Suprapubic skin (tissue), 4 donors: ENCODE measurements at regions not wholly inside any gene's neighbourhood (a gene's known extent, or its start where the extent isn't known, plus 50 kb on each side); places are given as distances from the start of the nearest gene placed in this dataset.

ENCODE experiments used
- DNase-seq, 2 donors: peaks; one replicate each; pipeline ENCODE4 v3.0.0-alpha.2; 2019; ENCODE audit warnings: low spot score in 2 of 2
- H3K27ac ChIP-seq: fragments of 200-600 bp; sonication (generic); one replicate; pipeline ENCODE4 v1.5.1; 2019
- H3K27me3 ChIP-seq: fragments of 200-600 bp; sonication (generic); one replicate; pipeline ENCODE4 v1.5.1; 2019
- H3K36me3 ChIP-seq: fragments of 200-600 bp; sonication (generic); one replicate; pipeline ENCODE4 v1.5.1; 2019
- H3K4me1 ChIP-seq: fragments of 200-600 bp; sonication (generic); one replicate; pipeline ENCODE4 v1.5.1; 2019
- H3K4me3 ChIP-seq: fragments of 200-600 bp; sonication (generic); one replicate; pipeline ENCODE4 v1.5.1; 2019; ENCODE audit warnings: mild to moderate bottlenecking
- H3K9me3 ChIP-seq: fragments of 200-600 bp; sonication (generic); one replicate; pipeline ENCODE4 v1.5.1; 2019
- EP300 ChIP-seq: sonication (generic); formaldehyde crosslinking; IDR thresholded peaks from one replicate; pipeline ENCODE4 v1.6.1; 2017; ENCODE audit warnings: antibody characterized with exemption
- POLR2A ChIP-seq, 2 donors: fragments of 450-650 bp; IDR thresholded peaks; one replicate each; pipeline ENCODE4 v1.6.1; 2017; ENCODE audit warnings: antibody characterized with exemption in 2 of 2, mild to moderate bottlenecking in 2 of 2, moderate library complexity in 2 of 2
- POLR2AphosphoS5 ChIP-seq, 3 donors: sonication (generic); formaldehyde crosslinking; IDR thresholded peaks; one replicate each; pipeline ENCODE4 v1.6.1; 2017; ENCODE audit warnings: antibody characterized with exemption in 3 of 3
- WGBS: methylation state at CpG from one replicate; pipeline ENCODE4 v1.1.5; 2018; 5-methylcytosine and 5-hydroxymethylcytosine counted together
- TF ChIP-seq, protein P1 (sequence below), 2 donors: fragments of 200-600 bp in 1 of 2; fragments of 450-650 bp in 1 of 2; sonication (generic) in 1 of 2; IDR thresholded peaks; one replicate each; pipeline ENCODE4 v1.5.1; 2016 to 2019; ENCODE audit warnings: antibody characterized with exemption in 2 of 2, mild to moderate bottlenecking in 1 of 2, moderate library complexity in 1 of 2

DNA sequence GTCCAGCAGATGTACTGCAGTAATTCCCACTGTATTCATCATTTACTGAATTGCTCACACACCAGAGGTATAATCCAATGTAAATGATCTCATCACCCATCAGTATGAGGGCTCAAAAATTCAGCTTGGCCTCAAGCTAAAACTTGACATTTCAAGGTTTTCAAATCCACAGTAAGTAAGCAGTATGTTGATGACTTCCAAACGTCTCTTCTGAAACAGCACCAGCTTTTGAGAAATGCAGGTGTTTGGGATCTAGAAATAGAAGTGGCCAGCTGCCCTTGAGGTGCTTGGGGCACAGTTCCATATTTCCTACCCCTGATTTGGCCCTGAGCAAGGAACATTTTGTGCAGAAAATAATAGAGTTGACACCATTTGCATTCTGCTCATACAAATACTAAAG is 388.0 kb upstream of the TUSC1 start:
- Histone ChIP-seq H3K4me3 (no peak overlapping the region), H3K9me3 (no peaks in the 10 kb centered on the region), H3K27me3 (no peaks in the 10 kb centered on the region), H3K27ac (no peak overlapping the region), H3K4me1 (no peaks in the 10 kb centered on the region), H3K36me3 (no peaks in the 10 kb centered on the region)
- TF ChIP-seq EP300 = no peak
- no peak for DNase-seq
- WGBS = 29% methylated on average over 1 of the region's 1 CpG

DNA sequence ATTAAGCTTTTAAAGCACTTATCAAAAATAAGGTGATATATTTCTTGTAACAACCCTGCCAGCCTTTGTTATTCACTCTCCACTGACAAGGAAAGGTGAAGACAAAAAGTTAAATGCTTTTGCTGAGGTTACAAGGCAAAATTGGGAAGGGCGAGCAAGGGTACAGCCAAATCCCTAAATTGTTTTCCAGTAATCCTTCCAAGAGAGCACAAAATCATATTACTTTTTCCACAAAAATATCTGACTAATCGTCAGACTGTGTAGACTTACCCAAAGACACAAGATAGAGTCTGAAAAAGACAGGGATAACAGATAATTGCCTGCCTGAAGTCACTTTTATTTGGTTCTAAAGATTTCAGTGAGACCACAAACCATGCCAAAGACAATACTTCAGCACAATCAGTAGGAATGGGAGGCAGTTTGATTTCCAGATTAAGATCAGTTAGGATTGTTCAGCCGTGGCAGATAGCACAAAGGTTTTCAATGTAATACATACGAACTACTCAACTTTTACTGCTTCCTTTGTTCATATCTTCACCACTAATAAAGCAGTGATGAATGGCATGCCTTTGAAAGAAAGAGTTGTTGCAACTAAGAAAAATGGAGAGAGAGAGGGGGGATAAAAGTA is 383.8 kb upstream of the TUSC1 start:
- Histone ChIP-seq H3K9me3 (no peaks in the 10 kb centered on the region), H3K27me3 (no peaks in the 10 kb centered on the region), H3K36me3 (no peaks in the 10 kb centered on the region), H3K27ac (no peak overlapping the region), H3K4me1 (no peaks in the 10 kb centered on the region), H3K4me3 (no peak overlapping the region)
- WGBS = 51% methylated on average over 4 of the region's 4 CpGs
- TF ChIP-seq POLR2A (IDR thresholded peaks at IDR 0.05) (no peak), EP300 (no peak), POLR2AphosphoS5 (IDR thresholded peaks at IDR 0.05) (no peak)
- TF ChIP-seq, protein P1, sequence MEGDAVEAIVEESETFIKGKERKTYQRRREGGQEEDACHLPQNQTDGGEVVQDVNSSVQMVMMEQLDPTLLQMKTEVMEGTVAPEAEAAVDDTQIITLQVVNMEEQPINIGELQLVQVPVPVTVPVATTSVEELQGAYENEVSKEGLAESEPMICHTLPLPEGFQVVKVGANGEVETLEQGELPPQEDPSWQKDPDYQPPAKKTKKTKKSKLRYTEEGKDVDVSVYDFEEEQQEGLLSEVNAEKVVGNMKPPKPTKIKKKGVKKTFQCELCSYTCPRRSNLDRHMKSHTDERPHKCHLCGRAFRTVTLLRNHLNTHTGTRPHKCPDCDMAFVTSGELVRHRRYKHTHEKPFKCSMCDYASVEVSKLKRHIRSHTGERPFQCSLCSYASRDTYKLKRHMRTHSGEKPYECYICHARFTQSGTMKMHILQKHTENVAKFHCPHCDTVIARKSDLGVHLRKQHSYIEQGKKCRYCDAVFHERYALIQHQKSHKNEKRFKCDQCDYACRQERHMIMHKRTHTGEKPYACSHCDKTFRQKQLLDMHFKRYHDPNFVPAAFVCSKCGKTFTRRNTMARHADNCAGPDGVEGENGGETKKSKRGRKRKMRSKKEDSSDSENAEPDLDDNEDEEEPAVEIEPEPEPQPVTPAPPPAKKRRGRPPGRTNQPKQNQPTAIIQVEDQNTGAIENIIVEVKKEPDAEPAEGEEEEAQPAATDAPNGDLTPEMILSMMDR (IDR thresholded peaks at IDR 0.05) = no peak
- DNase-seq = no peak

DNA sequence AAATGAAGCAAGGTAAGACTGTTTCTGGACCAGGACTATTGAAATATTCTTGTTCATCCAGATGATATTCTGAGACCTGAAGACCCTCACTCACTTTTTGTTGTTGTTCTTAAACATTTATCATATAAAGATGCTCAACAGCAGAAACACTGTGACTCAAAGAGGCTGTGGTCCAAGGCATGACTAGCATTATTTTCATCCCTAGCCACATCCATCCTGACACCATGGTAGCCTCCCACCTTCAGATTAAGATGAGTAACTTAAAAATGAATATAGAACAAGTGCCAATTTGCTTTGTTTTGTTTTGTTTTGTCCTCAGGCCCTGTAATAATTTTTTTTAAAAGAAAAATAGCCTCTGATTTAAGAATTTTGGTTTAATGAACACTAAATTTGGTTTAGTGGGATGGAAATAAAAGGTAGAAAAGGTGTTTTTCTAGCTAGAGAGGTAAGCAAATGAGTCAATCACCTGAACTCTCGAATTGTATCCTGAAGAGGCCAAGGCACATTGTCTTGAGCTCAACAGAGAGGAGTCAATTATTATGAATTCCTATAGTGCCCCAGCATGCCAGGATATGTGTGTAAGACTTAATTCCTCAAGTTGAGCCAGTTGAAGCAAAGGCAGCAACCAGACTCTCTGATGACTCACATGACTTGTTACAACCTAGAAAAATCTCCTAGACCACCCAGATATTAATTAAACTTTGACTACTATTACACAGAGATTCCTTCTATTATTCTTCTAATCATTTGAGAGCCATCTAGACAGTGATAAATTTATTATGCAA is 380.1 kb upstream of the TUSC1 start:
- Histone ChIP-seq H3K27me3 (no peaks in the 10 kb centered on the region), H3K4me1 (no peaks in the 10 kb centered on the region), H3K36me3 (no peaks in the 10 kb centered on the region), H3K4me3 (no peak overlapping the region), H3K27ac (no peak overlapping the region), H3K9me3 (no peaks in the 10 kb centered on the region)
- TF ChIP-seq POLR2AphosphoS5 (IDR thresholded peaks at IDR 0.05) = no peak
- TF ChIP-seq, protein P1 (IDR thresholded peaks at IDR 0.05) = no peak
- TF ChIP-seq EP300 = no peak
- TF ChIP-seq POLR2A (IDR thresholded peaks at IDR 0.05) = no peak
- WGBS = 50% methylated on average over 1 of the region's 1 CpG
- DNase-seq = no peak

DNA sequence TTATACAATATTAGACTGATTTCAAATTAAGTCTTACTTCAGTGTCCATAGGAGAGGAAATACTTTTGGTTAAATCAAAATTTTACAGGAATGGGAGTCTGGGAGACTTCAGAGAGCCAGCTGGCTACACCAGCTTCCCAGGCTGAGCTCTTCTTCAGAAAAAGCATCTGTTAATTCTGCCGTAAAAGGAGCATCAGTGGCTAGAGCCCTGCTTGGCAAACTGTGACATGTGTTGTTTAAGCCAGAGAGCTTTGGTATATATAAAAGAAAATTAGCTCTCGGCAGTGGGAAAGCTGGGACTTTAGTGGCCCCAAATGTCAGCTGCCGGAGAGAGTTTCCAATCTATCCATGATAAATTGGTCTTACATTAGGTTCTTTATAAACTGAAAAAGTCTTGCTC is 378.8 kb upstream of the TUSC1 start:
- Histone ChIP-seq H3K27ac (no peak overlapping the region), H3K36me3 (no peaks in the 10 kb centered on the region), H3K9me3 (no peaks in the 10 kb centered on the region), H3K4me3 (no peak overlapping the region), H3K27me3 (no peaks in the 10 kb centered on the region), H3K4me1 (no peaks in the 10 kb centered on the region)
- DNase-seq = no peak
- 67% methylated on average over 3 of the region's 3 CpGs for WGBS
- no peak for TF ChIP-seq EP300
- no peak for TF ChIP-seq POLR2A (IDR thresholded peaks at IDR 0.05)
- TF ChIP-seq POLR2AphosphoS5 (IDR thresholded peaks at IDR 0.05) = no peak
- TF ChIP-seq, protein P1 (IDR thresholded peaks at IDR 0.05) = no peak

DNA sequence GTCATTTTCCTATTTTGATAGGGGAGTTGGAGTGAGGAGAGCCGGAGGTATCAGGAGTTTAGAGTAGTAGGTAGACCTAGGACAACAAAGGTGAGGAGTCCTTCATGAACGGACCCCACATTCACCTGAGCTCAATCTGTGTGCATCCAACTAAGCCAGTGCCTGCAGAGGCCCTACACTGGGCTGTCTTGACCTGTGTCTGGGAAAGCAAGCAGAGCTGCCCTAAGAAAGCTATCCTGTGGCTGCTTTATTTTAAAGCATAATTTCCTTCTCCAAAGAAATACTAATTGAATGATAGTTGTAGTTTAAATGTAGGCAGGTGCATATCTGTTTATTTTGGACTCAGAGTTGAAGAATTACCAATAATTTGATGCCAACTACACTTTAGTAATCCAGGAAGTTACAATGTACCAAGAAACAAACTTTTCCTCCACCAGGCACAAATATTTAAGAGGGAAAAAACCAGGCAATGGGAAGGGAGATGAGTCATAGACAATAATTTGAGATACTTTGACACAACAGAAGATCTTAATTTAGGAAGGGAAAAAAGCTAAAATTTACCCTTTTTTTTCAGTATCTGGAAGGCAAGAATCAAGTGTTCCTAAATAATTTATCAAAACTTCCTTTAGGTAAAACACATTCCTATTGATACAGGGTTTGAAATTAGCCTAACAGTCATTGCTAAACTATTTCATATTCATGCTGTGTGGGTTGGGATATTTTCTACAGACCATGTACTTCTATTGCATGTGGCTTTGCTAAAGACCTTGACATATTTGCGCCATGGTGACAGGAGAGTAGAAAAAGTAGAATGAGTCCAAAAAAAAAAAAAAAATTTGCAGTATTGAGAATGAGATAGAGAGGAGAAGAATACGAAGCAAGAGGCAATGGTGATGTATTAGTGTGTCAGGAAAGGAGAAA is 376.6 kb upstream of the TUSC1 start:
- no peak for DNase-seq
- Histone ChIP-seq H3K27me3 (no peaks in the 10 kb centered on the region), H3K4me1 (no peaks in the 10 kb centered on the region), H3K36me3 (no peaks in the 10 kb centered on the region), H3K4me3 (no peak overlapping the region), H3K27ac (no peak overlapping the region), H3K9me3 (no peaks in the 10 kb centered on the region)
- TF ChIP-seq, protein P1 (IDR thresholded peaks at IDR 0.05) = no peak
- TF ChIP-seq EP300 (no peak), POLR2A (IDR thresholded peaks at IDR 0.05) (no peak), POLR2AphosphoS5 (IDR thresholded peaks at IDR 0.05) (no peak)
- 88% methylated on average over 4 of the region's 4 CpGs for WGBS
